GM12878 (cell line): ENCODE measurements at regions not wholly inside any gene's neighbourhood (a gene's known extent, or its start where the extent isn't known, plus 50 kb on each side); places are given as distances from the start of the nearest gene placed in this dataset.

Experiments
- ATAC-seq: fragments of 200-7000 bp; cut with Tn5 transposase; 3 replicates; pipeline ENCODE4 v1.9.1; 2020; ENCODE audit warnings: mild to moderate bottlenecking, moderate library complexity
- BruUV-seq: library from RNA; stranded (reverse); fragments of 400-500 nt; replicated peaks from 2 replicates; lab custom pipeline; 2021; lab: Mats Ljungman, UMichigan
- CTCF ChIA-PET: fragments of 300-600 bp; sonication (Branson Sonifier 250); formaldehyde crosslinking; extraction: SDS; loops from one replicate; lab custom pipeline; 2021; ENCODE audit warnings: inconsistent platforms; lab: Yijun Ruan, JAX
- POLR2A ChIA-PET: fragments of 350-600 bp; formaldehyde crosslinking; extraction: SDS; loops from one replicate; lab custom pipeline; 2021; ENCODE audit warnings: inconsistent platforms; lab: Charles Lee
- RAD21 ChIA-PET: fragments of 300-600 bp; sonication (Branson Sonifier 250); formaldehyde crosslinking; loops from one replicate; lab custom pipeline; 2023; ENCODE audit warnings: antibody characterized with exemption; ENCODE audit not compliant: unreplicated experiment; lab: Charles Lee
- SMC1A ChIA-PET: fragments of 300-600 bp; sonication (Branson Sonifier 250); formaldehyde crosslinking; loops from one replicate; lab custom pipeline; 2023; ENCODE audit not compliant: unreplicated experiment, uncharacterized antibody; lab: Charles Lee
- DNase-seq: peaks from one replicate; pipeline ENCODE4 v3.0.0-alpha.2; 2011; ENCODE audit warnings: low read depth, low spot score
- FAIRE-seq: peaks from 3 replicates; lab custom pipeline; 2011; peaks lifted over from hg19 to GRCh38; lab: Jason Lieb, UNC
- H2AFZ ChIP-seq: 2 replicates; pipeline ENCODE4 v1.6.0; 2011; ENCODE audit warnings: low read depth, low read length, control low read depth; ENCODE audit not compliant: control insufficient read depth
- H3K27ac ChIP-seq: 2 replicates; pipeline ENCODE4 v1.5.1; 2011; ENCODE audit warnings: control low read depth; ENCODE audit not compliant: control insufficient read depth, insufficient read depth
- H3K27me3 ChIP-seq, 2 experiments: replicated peaks in 1 of 2; 2 replicates each; pipeline versions ENCODE4 v1.6.0 to v1.6.1; 2011; ENCODE audit warnings: low read length in 1 of 2; ENCODE audit not compliant: control insufficient read depth in 2 of 2, insufficient read depth in 2 of 2
- H3K36me3 ChIP-seq, 2 experiments: 2 replicates each; pipeline ENCODE4 v1.5.1; 2011; ENCODE audit warnings: low read length in 1 of 2; ENCODE audit not compliant: control insufficient read depth in 2 of 2, insufficient read depth in 2 of 2
- H3K4me1 ChIP-seq: 2 replicates; pipeline ENCODE4 v1.6.1; 2011; ENCODE audit warnings: mild to moderate bottlenecking, low read length, moderate library complexity, mixed read lengths; ENCODE audit not compliant: control insufficient read depth, insufficient read depth
- H3K4me2 ChIP-seq: 2 replicates; pipeline ENCODE4 v1.6.0; 2011; ENCODE audit warnings: control low read depth; ENCODE audit not compliant: control insufficient read depth, insufficient read depth
- H3K4me3 ChIP-seq: fragments of 200-600 bp; sonication (generic); 2 replicates; pipeline ENCODE4 v1.5.1; 2016
- H3K79me2 ChIP-seq: 2 replicates; pipeline ENCODE4 v1.6.0; 2011; ENCODE audit warnings: low read length; ENCODE audit not compliant: control insufficient read depth, insufficient read depth
- H3K9ac ChIP-seq: 2 replicates; pipeline ENCODE4 v1.8.0; 2011; ENCODE audit warnings: low read length, control low read depth, mixed read lengths; ENCODE audit not compliant: control insufficient read depth, insufficient read depth
- H3K9me3 ChIP-seq: replicated peaks from 3 replicates; pipeline ENCODE4 v1.5.1; 2011; ENCODE audit warnings: mild to moderate bottlenecking, low read length; ENCODE audit not compliant: control insufficient read depth, insufficient read depth
- H4K20me1 ChIP-seq: 2 replicates; pipeline ENCODE4 v1.6.0; 2011; ENCODE audit not compliant: control insufficient read depth, insufficient read depth
- HDAC2 ChIP-seq: fragments of 200-600 bp; sonication (generic); IDR thresholded peaks from 2 replicates; pipeline ENCODE4 v1.6.1; 2017
- IRF3 ChIP-seq: fragments of 450-650 bp; IDR thresholded peaks from 2 replicates; pipeline ENCODE4 v1.6.1; 2014; ENCODE audit warnings: mild to moderate bottlenecking
- JUNB ChIP-seq: IDR thresholded peaks from 2 replicates; pipeline ENCODE4 v1.6.1; 2016; ENCODE audit warnings: antibody characterized with exemption, mild to moderate bottlenecking
- MEF2A ChIP-seq: IDR thresholded peaks from 2 replicates; pipeline ENCODE4 v1.6.1; 2011; ENCODE audit warnings: low read depth, mild to moderate bottlenecking, low read length, moderate library complexity; ENCODE audit not compliant: insufficient read depth
- MTA2 ChIP-seq: fragments of 450-650 bp; IDR thresholded peaks from 2 replicates; pipeline ENCODE4 v1.6.1; 2016; ENCODE audit warnings: low read depth, mild to moderate bottlenecking, moderate library complexity
- MYC ChIP-seq: IDR thresholded peaks from 2 replicates; pipeline ENCODE4 v1.6.1; 2011; ENCODE audit warnings: mild to moderate bottlenecking, low read length, moderate library complexity, inconsistent platforms; ENCODE audit not compliant: insufficient read depth, insufficient replicate concordance, insufficient read length, severe bottlenecking
- NR2F1 ChIP-seq: fragments of 450-650 bp; conservative IDR thresholded peaks from 2 replicates; pipeline ENCODE4 v1.6.1; 2017; ENCODE audit warnings: mild to moderate bottlenecking
- PBX3 ChIP-seq: IDR thresholded peaks from 2 replicates; pipeline ENCODE4 v1.6.1; 2011; ENCODE audit warnings: mild to moderate bottlenecking, low read depth, low read length, moderate library complexity; ENCODE audit not compliant: insufficient replicate concordance
- RAD51 ChIP-seq: fragments of 450-650 bp; IDR thresholded peaks from 2 replicates; pipeline ENCODE4 v1.6.1; 2016; ENCODE audit warnings: moderate library complexity, mild to moderate bottlenecking, inconsistent platforms
- ZBTB11 ChIP-seq: fragments of 450-650 bp; formaldehyde crosslinking; IDR thresholded peaks from 2 replicates; pipeline ENCODE4 v1.5.0; 2022; ENCODE audit warnings: mild to moderate bottlenecking, missing genetic modification characterization
- ZNF24 ChIP-seq: fragments of 450-650 bp; IDR thresholded peaks from 2 replicates; pipeline ENCODE4 v1.6.1; 2017; ENCODE audit warnings: antibody characterized with exemption, mild to moderate bottlenecking
- WGBS: methylation state at CpG from one replicate; pipeline ENCODE4 v1.1.6; 2016; ENCODE audit warnings: low lambda C conversion rate; ENCODE audit not compliant: insufficient replicate concordance, insufficient coverage; ENCODE audit errors: missing lambda C conversion rate; 5-methylcytosine and 5-hydroxymethylcytosine counted together
- in situ Hi-C: fragments of 300-500 bp; cut with MboI; formaldehyde crosslinking; loops from 9 replicates; pipeline ENCODE4 v1.14.3; 2018; ENCODE audit warnings: mixed read lengths
- intact Hi-C: fragments of 100-400 bp; cut with micrococcal nuclease; formaldehyde crosslinking; loops from one replicate; pipeline ENCODE4 v1.14.2; 2022; ENCODE audit not compliant: unreplicated experiment
- TF ChIP-seq, protein P1 (sequence below): fragments of 450-650 bp; IDR thresholded peaks from 2 replicates; pipeline ENCODE4 v1.6.1; 2017; ENCODE audit warnings: mild to moderate bottlenecking, moderate library complexity

GRCh38 chr1:38246955-38247952 is 200.7 kb upstream of the POU3F1 start:
- H3K4me3 ChIP-seq, result no peak overlapping the region
- H3K4me2 ChIP-seq, result no peak overlapping the region
- no peak overlapping the region for H3K9ac ChIP-seq
- H2AFZ ChIP-seq, result no peak overlapping the region
- no peak for DNase-seq
- no peaks in the 10 kb centered on the region for H3K9me3 ChIP-seq
- peaks cover 2 to 3% of the 10 kb centered on the region in 2 experiments; a peak in 2 of 4 replicates for H3K27me3 ChIP-seq
- H3K79me2 ChIP-seq, result no peaks in the 10 kb centered on the region
- intact Hi-C loops (no loop called here), in situ Hi-C loops (no loop called here)
- H3K36me3 ChIP-seq, result no peaks in the 10 kb centered on the region
- FAIRE-seq, result no peak
- ATAC-seq, result peak; percentile 15; the same call in 1 of the 3 replicates
- ChIA-PET POLR2A (no interaction called here), RAD21 (interaction anchor here (1.4 kb wide), 1 partner anchor 74 kb away, joined by 5 read pairs; no protein-coding TSS in a partner anchor), CTCF (interaction anchor here (0.8 to 1.6 kb wide), 4 partner anchors 76 to 222 kb away, joined by 3 to 4 read pairs (median 4); no protein-coding TSS in a partner anchor), SMC1A (interaction anchor here (0.6 to 1.4 kb wide), 7 partner anchors 9 to 207 kb away, joined by 3 to 4 read pairs (median 3); no protein-coding TSS in a partner anchor)
- 35% methylated on average over 24 of the region's 24 CpGs for WGBS
- H3K4me1 ChIP-seq, result no peaks in the 10 kb centered on the region
- no peak overlapping the region for H3K27ac ChIP-seq
- BruUV-seq, result no TSS peak
- H4K20me1 ChIP-seq, result no peaks in the 10 kb centered on the region
- TF ChIP-seq JUNB (no peak), ZBTB11 (CRISPR knock-in tag) (no peak), MTA2 (peak; percentile 17; the same call in 1 of the 2 replicates), HDAC2 (no peak), MYC (no peak), MEF2A (no peak), ZNF24 (no peak), PBX3 (no peak), IRF3 (no peak), NR2F1 (peak; percentile 95), RAD51 (no peak)
- TF ChIP-seq, protein P1, sequence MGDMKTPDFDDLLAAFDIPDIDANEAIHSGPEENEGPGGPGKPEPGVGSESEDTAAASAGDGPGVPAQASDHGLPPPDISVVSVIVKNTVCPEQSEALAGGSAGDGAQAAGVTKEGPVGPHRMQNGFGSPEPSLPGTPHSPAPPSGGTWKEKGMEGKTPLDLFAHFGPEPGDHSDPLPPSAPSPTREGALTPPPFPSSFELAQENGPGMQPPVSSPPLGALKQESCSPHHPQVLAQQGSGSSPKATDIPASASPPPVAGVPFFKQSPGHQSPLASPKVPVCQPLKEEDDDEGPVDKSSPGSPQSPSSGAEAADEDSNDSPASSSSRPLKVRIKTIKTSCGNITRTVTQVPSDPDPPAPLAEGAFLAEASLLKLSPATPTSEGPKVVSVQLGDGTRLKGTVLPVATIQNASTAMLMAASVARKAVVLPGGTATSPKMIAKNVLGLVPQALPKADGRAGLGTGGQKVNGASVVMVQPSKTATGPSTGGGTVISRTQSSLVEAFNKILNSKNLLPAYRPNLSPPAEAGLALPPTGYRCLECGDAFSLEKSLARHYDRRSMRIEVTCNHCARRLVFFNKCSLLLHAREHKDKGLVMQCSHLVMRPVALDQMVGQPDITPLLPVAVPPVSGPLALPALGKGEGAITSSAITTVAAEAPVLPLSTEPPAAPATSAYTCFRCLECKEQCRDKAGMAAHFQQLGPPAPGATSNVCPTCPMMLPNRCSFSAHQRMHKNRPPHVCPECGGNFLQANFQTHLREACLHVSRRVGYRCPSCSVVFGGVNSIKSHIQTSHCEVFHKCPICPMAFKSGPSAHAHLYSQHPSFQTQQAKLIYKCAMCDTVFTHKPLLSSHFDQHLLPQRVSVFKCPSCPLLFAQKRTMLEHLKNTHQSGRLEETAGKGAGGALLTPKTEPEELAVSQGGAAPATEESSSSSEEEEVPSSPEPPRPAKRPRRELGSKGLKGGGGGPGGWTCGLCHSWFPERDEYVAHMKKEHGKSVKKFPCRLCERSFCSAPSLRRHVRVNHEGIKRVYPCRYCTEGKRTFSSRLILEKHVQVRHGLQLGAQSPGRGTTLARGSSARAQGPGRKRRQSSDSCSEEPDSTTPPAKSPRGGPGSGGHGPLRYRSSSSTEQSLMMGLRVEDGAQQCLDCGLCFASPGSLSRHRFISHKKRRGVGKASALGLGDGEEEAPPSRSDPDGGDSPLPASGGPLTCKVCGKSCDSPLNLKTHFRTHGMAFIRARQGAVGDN, result peak; percentile 85
